ENCODE measurements at regions not wholly inside any gene's neighbourhood (a gene's known extent, or its start where the extent isn't known, plus 50 kb on each side); places are given as distances from the start of the nearest gene placed in this dataset.
"Not testable (repeated sequence)": the region's sequence is repeated elsewhere in the genome, so short reads cannot be mapped to it uniquely, and the experiment has no call there.

DNA sequence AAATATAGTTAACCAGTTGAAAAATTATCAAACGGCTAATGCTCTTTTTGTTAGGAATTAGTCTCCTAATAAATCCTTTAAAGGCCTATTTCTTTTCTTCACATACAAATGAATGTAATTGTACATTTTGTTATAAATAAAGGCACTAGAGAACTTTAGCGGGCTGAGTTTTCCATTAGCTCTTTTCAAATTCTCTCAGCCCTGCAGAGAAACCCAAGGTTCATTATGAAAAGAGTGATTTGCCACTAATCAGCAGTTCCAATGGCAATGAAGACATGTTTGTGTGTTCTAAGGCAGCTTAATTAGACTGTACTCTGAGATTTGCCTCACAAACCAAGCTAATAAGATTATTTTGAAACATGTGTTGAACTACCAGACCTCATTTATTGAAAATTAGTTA is 64.6 kb upstream of the P2RY1 start:
- no peak for DNase-seq (ENCODE audit: extremely low read depth, low read depth)
- TF ChIP-seq, protein P1, sequence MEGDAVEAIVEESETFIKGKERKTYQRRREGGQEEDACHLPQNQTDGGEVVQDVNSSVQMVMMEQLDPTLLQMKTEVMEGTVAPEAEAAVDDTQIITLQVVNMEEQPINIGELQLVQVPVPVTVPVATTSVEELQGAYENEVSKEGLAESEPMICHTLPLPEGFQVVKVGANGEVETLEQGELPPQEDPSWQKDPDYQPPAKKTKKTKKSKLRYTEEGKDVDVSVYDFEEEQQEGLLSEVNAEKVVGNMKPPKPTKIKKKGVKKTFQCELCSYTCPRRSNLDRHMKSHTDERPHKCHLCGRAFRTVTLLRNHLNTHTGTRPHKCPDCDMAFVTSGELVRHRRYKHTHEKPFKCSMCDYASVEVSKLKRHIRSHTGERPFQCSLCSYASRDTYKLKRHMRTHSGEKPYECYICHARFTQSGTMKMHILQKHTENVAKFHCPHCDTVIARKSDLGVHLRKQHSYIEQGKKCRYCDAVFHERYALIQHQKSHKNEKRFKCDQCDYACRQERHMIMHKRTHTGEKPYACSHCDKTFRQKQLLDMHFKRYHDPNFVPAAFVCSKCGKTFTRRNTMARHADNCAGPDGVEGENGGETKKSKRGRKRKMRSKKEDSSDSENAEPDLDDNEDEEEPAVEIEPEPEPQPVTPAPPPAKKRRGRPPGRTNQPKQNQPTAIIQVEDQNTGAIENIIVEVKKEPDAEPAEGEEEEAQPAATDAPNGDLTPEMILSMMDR (IDR thresholded peaks at IDR 0.05; ENCODE audit: low read depth, low read length): no peak

DNA sequence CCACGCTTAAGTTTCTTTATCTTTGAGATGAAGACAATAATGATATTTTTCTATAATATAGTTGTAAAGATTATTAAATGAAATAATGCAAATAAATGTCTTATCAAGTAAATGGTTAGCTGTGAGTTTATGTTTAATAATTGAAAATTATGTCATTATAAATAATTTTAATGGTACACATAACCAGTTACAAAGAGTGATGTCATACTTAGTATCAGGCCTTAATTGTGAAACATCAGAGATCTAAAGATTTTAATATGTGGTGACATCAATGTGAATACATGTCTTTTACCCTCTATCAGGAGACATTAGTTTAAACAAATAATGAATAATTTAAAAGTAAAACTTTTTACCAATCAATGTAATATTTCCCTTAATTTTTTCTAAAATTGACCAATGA is 63.8 kb upstream of the P2RY1 start:
- no peak for DNase-seq (ENCODE audit: extremely low read depth, low read depth)
- TF ChIP-seq, protein P1 (IDR thresholded peaks at IDR 0.05; ENCODE audit: low read depth, low read length): no peak

DNA sequence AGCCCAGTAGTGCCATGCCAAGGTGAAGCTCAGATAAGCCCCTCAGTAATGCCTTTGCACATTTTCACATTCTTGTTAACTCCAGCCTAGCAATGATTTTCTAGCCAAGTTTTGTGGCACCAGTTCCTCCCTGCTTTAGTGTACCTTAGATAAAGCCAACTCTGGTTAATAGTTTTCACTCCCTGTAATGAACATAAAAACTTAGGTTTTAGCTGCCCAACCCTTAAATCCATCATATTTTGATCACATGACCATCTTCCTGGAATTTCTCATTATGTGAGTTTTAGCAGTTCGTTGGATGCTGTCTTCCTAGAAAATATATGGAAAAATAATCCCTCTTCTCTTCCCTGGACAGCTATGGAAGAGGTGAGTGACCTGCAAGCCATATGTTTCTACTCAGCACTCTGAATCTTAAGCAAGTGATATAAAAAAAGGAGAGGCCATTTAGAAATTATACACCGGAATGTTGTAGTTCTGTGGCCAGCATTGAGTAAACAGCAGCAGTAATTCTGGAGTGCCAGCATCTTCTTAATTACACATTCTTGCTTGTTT is 62.2 kb upstream of the P2RY1 start:
- TF ChIP-seq, protein P1 (IDR thresholded peaks at IDR 0.05; ENCODE audit: low read depth, low read length): no peak
- no peak for DNase-seq (ENCODE audit: extremely low read depth, low read depth)

DNA sequence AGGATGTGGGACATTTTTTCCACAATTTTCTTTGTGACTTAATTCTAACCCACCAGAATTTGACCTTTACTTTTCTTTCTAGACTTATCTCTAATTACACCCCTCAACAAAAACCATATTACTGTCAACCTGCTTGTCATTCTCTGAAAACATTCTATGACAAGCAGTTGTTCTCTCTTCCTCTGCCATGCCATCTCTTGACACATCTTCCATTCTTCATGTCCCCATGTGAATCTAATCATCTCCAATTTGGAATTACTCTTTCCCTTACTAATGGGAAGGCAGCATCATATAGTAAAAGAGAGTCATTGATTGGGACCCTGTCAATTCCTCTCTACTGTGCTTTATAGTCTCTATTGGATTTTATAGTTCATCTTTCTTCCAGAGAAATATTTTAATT is 61.3 kb upstream of the P2RY1 start:
- TF ChIP-seq, protein P1 (IDR thresholded peaks at IDR 0.05; ENCODE audit: low read depth, low read length): no peak
- no peak for DNase-seq (ENCODE audit: extremely low read depth, low read depth)

DNA sequence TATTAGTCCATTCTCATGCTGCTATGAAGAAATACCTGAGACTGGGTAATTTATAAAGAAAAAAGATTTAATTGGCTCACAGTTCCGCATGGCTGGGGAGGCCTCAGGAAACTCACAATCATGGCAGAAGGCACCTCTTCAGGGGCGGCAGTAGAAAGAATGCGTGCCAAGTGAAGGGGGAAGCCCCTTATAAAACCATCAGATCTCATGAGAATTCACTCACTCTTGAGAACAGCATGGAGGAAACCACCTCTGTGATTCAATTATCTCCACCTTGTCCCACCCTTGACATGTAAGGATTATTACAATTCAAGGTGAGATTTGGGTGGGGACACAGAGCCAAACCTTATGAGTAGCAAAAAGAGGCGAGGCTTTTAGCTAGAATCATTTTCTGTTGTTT is 60.7 kb upstream of the P2RY1 start:
- not testable (repeated sequence) for DNase-seq (ENCODE audit: extremely low read depth, low read depth)

DNA sequence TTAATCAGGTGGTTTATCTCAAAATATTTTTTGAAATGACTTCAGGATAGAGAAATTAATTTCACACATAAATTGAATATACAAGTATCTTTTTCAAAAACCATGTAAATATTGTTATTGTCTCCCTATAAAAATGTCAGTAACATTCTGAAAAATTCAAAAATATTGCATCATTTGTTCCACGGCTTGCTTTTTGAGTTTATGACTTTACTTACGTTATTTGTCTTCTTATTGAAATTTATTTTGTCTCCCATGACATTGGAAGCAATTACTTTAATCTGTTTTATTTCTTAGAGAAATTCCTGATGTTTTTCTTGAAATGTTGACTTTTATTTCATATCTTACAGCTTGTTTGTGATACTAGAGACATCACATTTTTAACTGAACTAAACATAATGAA is 56.9 kb upstream of the P2RY1 start:
- DNase-seq (ENCODE audit: extremely low read depth, low read depth): no peak
- TF ChIP-seq, protein P1 (IDR thresholded peaks at IDR 0.05; ENCODE audit: low read depth, low read length): no peak

DNA sequence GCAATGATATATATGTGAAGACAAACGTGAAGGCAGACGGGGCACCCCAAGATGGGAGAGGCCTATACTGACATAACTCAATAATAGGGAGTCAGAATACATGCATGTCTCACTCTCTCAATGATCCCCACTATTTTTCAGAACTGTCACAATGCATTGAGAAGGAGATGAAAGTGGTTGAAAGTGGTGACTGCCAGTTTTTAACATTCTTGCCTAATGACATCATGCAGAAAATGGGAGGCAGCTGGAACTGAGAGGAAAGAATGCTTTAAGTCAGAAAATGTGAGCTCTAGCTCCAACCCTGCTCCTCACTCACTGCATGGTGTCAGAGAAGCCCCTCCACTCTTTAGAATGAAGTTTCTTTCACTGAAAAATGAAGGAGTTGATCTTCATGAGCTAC is 55.3 kb upstream of the P2RY1 start:
- TF ChIP-seq, protein P1 (IDR thresholded peaks at IDR 0.05; ENCODE audit: low read depth, low read length): no peak
- DNase-seq (ENCODE audit: extremely low read depth, low read depth): peak; percentile 19

DNA sequence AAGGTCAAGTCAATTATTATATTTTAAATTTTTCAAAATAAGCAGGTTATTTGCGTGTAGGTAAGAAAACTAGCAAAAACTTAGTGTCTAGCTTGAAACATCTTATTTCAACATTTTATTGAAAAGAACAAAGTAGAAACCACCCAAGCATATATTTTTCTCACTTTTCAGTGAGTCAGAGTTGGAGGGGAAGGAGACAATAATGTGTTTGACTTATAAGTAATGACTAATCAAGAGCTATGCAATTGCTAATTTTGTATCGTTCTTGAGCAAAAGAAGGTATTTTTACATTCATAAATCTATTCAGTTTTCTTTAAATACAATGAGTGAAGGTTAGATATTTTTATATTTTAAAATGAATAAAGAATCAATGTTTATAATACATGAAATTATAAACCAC is 54.4 kb upstream of the P2RY1 start:
- TF ChIP-seq, protein P1 (IDR thresholded peaks at IDR 0.05; ENCODE audit: low read depth, low read length): no peak
- DNase-seq (ENCODE audit: extremely low read depth, low read depth): no peak

Data from AG09319 (cell line).